ENCODE measurements at regions not wholly inside any gene's neighbourhood (a gene's known extent, or its start where the extent isn't known, plus 50 kb on each side); places are given as distances from the start of the nearest gene placed in this dataset.

DNA sequence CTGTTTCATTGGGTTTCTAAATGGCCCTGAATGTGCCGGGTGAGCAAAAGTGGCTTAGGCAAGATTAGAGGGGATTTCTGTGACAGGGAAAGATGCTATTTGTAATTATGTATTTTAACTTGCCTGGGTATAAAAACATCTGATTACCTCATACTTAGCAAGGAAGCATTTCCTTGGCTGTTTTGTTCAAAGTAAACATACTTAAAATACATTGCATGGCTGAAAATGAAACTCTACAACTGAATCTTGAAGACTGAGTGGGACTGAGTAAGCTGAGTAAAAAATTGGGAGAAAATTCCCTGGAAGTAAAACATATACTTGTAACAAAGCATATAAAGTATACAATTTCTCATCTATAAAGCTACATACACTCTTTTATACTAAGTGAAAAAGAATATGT is 197.5 kb downstream of the IRX1 start:
- TF ChIP-seq TCF12 (IDR thresholded peaks at IDR 0.05; ENCODE audit: low read depth) (no peak), EP300 (IDR thresholded peaks at IDR 0.05; ENCODE audit: borderline replicate concordance) (no peak), FOXM1 (IDR thresholded peaks at IDR 0.05; ENCODE audit: borderline replicate concordance, low read depth) (no peak), YY1 (IDR thresholded peaks at IDR 0.05; ENCODE audit: low read depth) (no peak), TEAD4 (IDR thresholded peaks at IDR 0.05) (no peak), CEBPB (IDR thresholded peaks at IDR 0.05) (no peak), ZBTB7A (IDR thresholded peaks at IDR 0.05; ENCODE audit: low read depth) (no peak), RAD21 (IDR thresholded peaks at IDR 0.05; ENCODE audit: low read depth) (no peak), NFIC (IDR thresholded peaks at IDR 0.05) (no peak), REST (IDR thresholded peaks at IDR 0.05; ENCODE audit: low read depth) (no peak), EGR1 (IDR thresholded peaks at IDR 0.05) (no peak), TAF1 (IDR thresholded peaks at IDR 0.05; ENCODE audit: low read depth) (no peak), CREB1 (IDR thresholded peaks at IDR 0.05; ENCODE audit: low read depth) (no peak)
- TF ChIP-seq, protein P1, sequence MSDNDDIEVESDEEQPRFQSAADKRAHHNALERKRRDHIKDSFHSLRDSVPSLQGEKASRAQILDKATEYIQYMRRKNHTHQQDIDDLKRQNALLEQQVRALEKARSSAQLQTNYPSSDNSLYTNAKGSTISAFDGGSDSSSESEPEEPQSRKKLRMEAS (IDR thresholded peaks at IDR 0.05), result no peak

All from Ishikawa (cell line).